ENCODE measurements at regions not wholly inside any gene's neighbourhood (a gene's known extent, or its start where the extent isn't known, plus 50 kb on each side); places are given as distances from the start of the nearest gene placed in this dataset.
A peak's percentile ranks its signal among the peaks of the same experiment; 100 is the strongest.

DNA sequence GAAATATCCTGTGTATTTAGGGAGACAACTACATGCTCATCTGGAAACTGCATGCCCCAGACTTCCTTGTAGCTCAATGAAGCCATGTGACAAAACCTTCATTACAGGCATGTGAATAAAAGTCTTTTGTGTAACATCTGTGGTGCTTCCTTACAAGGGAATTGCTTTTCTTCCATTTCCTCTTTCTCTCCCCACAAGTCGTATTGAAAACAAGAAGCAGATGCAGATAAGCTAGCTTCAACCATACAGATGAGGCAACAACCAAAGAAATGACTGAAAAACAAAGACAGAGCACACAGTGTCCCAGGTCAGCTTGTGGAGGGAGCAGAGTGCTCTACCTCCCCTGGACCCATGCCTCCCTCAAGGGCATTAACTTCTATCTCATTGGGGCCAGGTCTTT lies 115.8 kb upstream of the INPP4B start:
- no peak for DNase-seq (ENCODE audit: low read depth, low spot score)

DNA sequence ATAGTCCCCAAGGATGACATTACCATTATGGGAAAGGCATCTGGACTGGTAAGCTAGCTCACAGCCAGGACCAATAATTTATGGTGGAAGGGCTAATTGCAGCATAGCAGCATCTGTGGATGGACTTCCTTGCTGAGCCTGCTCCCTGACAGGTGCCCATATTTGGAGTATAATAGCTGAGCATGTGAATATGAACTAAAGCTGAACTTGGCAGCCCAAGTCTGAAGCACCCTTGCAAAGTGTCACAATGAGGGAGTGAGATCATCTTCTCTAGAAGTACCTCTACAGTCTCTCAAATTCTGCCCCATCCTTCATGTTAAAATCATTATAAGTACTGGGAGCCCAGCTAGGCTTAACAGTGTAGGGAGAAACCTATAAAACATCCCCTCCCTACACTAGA lies 128.2 kb upstream of the INPP4B start:
- DNase-seq (ENCODE audit: low read depth, low spot score) = no peak

- no peak for DNase-seq (ENCODE audit: low read depth, low spot score)
Observed at GRCh38 chr4:142975618-142976017, 129.5 kb upstream of the INPP4B start.

DNA sequence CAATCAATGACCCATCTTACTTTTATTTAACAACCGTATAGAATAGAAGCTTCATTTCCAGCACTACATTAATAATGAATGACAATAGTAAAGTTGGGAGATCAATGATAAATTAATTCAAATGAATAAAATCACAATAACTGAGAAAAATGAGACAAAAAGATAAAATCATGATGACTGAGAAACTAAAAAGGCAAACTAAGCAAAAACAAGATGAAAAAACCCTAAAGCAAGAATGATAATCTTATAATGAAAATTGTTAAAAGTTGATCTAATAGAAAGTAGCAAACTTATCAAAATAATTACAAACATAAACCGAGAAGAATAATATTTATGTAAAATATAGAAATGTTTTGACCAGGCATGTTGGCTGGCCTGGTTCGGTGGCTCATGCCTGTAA lies 130.4 kb upstream of the INPP4B start:
- DNase-seq (ENCODE audit: low read depth, low spot score) = no peak

GRCh38 chr4:142977182-142977581 lies 131.1 kb upstream of the INPP4B start:
- no peak for DNase-seq (ENCODE audit: low read depth, low spot score)

GRCh38 chr4:142983065-142983464 lies 137.0 kb upstream of the INPP4B start:
- no peak for DNase-seq (ENCODE audit: low read depth, low spot score)

GRCh38 chr4:142983589-142983988 lies 137.5 kb upstream of the INPP4B start:
- no peak for DNase-seq (ENCODE audit: low read depth, low spot score)

- DNase-seq (ENCODE audit: low read depth, low spot score) = peak; percentile 72
Observed at GRCh38 chr4:142984871-142985585, 138.9 kb upstream of the INPP4B start.

DNA sequence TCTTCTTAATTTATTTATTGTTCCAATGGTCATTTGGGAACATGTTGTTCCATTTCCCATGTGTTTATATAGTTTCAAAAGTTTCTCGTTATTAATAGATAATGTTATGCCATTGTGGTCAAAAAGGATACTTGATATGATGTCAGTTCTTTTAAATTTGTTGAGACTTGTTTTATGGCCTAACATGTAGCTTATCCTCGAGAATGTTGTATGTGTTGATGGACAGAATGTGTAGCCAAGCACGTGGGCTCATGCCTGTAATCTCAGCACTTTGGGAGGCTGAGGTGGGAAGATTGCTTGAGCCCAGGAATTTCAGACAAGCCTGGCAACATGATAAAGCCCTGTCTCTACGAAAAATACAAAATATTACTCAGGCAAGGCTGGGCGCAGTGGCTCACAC lies 168.5 kb upstream of the USP38 start:
- no peak for DNase-seq (ENCODE audit: low read depth, low spot score)

DNA sequence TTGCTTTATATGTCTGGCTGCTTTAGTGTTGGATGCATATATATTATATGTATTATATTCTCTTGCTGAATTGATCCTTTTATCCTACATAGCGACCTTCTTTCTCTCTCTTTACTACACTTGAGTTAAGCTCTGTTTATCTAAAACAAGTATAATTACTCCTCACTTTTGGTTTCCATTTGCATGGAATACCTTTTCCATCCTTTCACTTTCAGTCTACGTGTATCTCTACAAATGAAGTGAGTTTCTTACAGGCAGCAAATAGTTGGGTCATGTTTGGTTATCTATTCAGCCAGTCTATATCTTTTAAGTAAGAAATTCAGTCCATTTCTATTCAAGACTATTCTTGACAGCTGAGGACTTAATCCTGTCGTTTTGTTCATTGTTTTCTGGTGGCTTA lies 167.5 kb upstream of the USP38 start:
- no peak for DNase-seq (ENCODE audit: low read depth, low spot score)

DNA sequence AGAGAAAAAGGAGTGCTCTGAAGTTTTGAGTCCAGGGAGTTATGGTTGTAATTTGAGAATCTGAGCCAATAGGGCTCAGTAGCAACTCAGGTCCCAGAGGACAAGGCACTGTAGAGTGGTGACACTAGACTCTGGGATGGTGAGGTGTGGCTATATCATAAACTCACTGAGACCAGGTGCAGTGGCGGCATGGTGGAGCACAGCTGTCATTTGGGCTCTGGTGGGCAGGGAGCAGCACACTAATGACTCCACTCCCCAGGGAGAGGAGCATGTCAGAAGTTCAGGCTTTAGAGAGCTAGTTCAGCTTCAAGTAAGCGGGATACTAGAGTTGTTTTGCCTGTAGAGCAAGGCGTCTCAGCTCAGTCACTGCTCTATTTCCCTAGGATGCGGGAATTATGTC lies 165.4 kb upstream of the USP38 start:
- no peak for DNase-seq (ENCODE audit: low read depth, low spot score)

- DNase-seq (ENCODE audit: low read depth, low spot score) = no peak
Observed at GRCh38 chr4:143021384-143021783, 163.3 kb upstream of the USP38 start.

DNA sequence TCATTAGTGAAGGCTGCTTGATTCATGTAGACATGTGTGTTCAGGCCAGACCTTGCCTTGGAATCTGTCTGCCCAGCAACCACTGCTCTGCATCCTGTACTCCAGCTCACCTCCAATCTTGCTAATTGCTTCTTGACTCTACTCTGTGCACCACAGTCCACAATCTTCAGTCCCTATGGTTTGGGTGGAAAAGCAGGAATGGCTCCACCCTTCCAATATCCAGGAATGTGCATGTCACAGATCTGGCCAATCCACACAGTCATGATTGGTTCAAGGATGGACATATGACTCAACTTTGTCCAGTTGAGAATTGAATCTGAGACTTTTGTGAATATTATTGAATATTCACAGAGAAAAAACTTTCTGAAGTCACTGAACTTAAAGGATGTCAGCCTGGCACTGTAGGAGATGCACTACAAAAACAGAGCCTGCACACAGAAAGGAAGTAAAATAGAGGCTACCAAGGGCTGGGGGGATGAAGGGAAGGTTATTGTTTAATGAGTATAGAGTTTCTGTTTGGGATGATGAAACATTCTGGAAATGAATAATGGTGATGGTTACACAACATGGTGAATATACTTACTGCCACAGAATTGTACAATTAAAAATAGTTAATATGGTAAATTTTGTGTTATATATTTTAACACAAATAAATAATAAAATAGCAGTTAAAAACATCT lies 161.3 kb upstream of the USP38 start:
- no peak for DNase-seq (ENCODE audit: low read depth, low spot score)

DNA sequence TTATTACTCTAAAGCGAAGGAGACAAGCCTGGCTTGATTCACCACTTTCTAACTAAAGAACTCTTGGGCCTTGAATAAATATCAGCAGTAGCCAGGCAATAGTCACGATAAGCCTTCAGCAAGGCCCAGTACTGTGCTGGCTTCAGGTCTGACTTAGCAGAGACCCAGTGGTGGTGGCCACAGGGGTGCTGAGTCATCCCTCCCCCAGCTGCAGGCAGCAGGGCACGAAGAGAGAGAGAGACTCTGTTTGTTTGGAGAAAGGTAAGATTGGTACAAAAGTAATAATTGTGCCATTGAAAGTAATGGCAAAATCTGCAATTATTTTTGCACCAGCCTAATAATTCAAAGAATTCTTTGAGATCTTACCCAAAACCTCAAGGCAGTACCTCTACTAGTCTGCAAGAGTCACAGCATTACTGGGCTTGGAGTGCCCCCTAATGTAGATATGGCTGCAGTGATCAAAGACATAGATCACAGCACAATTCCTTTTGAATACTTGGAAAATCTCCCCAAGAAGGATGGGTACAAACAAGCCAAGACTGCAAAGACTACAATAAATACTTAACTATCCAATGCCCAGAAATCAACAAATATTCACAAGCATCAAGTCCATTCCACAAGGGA lies 159.5 kb upstream of the USP38 start:
- DNase-seq (ENCODE audit: low read depth, low spot score) = peak; percentile 48

- DNase-seq (ENCODE audit: low read depth, low spot score) = no peak
Observed at GRCh38 chr4:143026459-143027170, 158.1 kb upstream of the USP38 start.

DNA sequence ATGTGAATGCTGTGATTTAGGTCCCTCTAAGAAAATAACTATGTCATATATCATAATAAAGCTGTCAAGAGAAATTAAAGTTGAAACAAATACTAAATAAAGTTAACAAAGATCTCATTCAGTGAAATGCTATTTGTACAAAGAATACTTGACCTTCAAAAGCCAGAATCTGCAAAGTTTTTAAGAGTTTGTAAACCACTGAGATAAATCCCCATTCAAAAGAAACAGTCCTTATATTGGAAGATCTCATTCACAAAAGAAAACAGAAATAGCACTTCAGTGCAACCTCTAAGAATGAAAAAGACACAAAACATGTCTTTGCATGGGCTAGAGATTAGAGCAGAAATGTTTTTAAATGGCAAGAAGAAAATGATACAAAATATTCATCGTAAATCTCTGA lies 149.1 kb upstream of the USP38 start:
- no peak for DNase-seq (ENCODE audit: low read depth, low spot score)

DNA sequence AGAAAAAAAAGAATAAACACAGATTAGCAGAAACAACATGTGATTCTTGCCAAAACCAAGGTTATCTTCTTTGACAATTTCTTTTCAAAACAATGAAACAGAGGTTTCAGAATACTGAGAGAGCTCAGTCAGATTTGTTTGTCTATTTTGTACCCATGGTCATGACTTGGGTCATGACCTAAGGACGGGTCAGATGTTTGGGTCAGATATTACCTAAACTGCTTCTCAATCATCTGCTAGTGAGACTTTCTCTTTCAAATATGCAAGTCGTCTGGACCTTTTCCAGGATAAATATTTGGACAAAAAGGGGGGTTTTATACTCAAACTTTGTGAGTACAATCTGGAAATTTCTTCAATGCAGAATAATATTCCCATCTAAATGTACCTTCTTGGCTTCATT lies 148.3 kb upstream of the USP38 start:
- DNase-seq (ENCODE audit: low read depth, low spot score) = no peak

GRCh38 chr4:143046454-143046853 lies 138.3 kb upstream of the USP38 start:
- DNase-seq (ENCODE audit: low read depth, low spot score) = no peak

DNA sequence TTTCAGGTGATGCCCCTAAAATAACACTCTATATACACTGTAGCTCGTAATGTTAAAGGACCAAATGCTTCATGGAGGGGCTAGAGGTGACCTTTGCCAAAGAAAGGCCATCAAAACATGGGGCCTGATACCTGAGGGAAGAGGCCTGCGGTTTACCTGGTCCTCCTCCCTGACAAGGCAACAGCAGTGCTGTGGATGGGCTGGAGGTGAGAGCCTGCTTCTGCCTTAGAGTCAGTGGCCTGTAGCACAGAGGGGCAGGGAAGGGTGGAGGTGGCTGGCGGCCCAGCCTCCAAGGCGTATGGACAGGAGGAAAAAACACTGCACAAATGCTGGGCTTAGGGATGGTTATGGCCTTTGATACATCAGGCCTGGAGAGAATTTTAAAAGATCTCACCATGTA lies 137.8 kb upstream of the USP38 start:
- no peak for DNase-seq (ENCODE audit: low read depth, low spot score)

DNA sequence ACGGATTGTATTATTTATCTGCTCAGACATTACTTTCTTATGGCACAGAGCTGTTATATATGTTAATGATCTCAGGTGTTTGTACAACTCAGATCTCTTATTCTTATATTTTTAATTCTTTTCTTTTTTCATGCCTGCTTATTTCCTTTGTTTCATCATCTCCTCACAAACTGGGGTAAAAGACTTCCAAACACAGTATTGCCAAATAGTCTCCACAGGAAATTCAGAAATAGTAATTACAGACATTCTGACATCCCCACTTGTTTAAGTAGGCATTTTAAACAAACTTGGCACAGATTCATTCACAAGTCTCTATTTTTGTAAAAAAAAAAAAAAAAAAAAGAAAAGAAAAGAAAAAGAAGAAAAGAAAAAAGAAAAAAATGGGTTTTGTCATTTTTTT lies 129.7 kb upstream of the USP38 start:
- no peak for DNase-seq (ENCODE audit: low read depth, low spot score)

DNA sequence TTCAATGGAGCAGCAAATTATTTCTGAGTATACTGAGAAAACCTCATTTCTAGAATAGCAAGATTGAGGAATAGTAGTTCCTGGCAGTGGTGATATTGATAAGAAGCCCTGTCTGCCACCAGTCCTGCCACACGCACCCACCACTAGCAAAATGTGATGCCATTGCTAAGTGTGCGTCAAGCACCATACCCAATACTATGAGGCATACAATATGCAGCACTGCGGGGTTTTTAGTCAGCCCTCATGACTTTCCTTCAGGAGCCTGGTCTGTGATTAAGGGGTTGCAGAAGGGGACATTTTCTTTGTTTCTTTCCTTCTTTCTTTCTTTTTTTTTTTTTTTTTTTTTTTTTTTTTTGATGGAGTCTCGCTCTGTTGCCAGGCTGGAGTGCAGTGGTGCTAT lies 128.7 kb upstream of the USP38 start:
- DNase-seq (ENCODE audit: low read depth, low spot score) = no peak

GRCh38 chr4:143071351-143071750 lies 113.4 kb upstream of the USP38 start:
- DNase-seq (ENCODE audit: low read depth, low spot score) = peak; percentile 87

Data from ELF-1 (cell line).